ENCODE measurements at regions not wholly inside any gene's neighbourhood (a gene's known extent, or its start where the extent isn't known, plus 50 kb on each side); places are given as distances from the start of the nearest gene placed in this dataset.

GRCh38 chr10:85433248-85433647, 933.3 kb downstream of the GRID1 start:
- no peaks in the 10 kb centered on the region for H3K4me1 Mint-ChIP-seq (ENCODE audit: low read depth)
- no peak overlapping the region for H3K27ac Mint-ChIP-seq

GRCh38 chr10:85444868-85445267, 921.7 kb downstream of the GRID1 start:
- Mint-ChIP-seq H3K9me3 (no peaks in the 10 kb centered on the region), H3K27ac (no peak overlapping the region), H3K27me3 (peaks cover 2% of the 10 kb centered on the region), H3K4me3 (no peak overlapping the region), H3K36me3 (ENCODE audit: low read depth) (no peaks in the 10 kb centered on the region), H3K4me1 (ENCODE audit: low read depth) (no peaks in the 10 kb centered on the region)
- intact Hi-C loops (cut with micrococcal nuclease): no loop called here

More at GRCh38 chr10:85433248-85433647, 933.3 kb downstream of the GRID1 start:
- Mint-ChIP-seq H3K9me3 (no peaks in the 10 kb centered on the region), H3K27me3 (no peaks in the 10 kb centered on the region), H3K36me3 (ENCODE audit: low read depth) (no peaks in the 10 kb centered on the region), H3K4me3 (no peak overlapping the region)
- intact Hi-C loops (cut with micrococcal nuclease): no loop called here

GRCh38 chr10:85445702-85446101, 920.9 kb downstream of the GRID1 start:
- no peaks in the 10 kb centered on the region for H3K36me3 Mint-ChIP-seq (ENCODE audit: low read depth)
- no peak overlapping the region for H3K27ac Mint-ChIP-seq
- no peaks in the 10 kb centered on the region for H3K9me3 Mint-ChIP-seq
- H3K4me1 Mint-ChIP-seq (ENCODE audit: low read depth): no peaks in the 10 kb centered on the region
- no peak overlapping the region for H3K4me3 Mint-ChIP-seq
- H3K27me3 Mint-ChIP-seq: peaks cover 2% of the 10 kb centered on the region
- intact Hi-C loops (cut with micrococcal nuclease): no loop called here

- H3K36me3 Mint-ChIP-seq (ENCODE audit: low read depth): no peaks in the 10 kb centered on the region
- H3K27me3 Mint-ChIP-seq: peaks cover 2% of the 10 kb centered on the region
- H3K4me3 Mint-ChIP-seq: no peak overlapping the region
- H3K9me3 Mint-ChIP-seq: no peaks in the 10 kb centered on the region
- intact Hi-C loops (cut with micrococcal nuclease): no loop called here
- no peak overlapping the region for H3K27ac Mint-ChIP-seq
- no peaks in the 10 kb centered on the region for H3K4me1 Mint-ChIP-seq (ENCODE audit: low read depth)
Measured at GRCh38 chr10:85446827-85447226, 919.8 kb downstream of the GRID1 start.

- intact Hi-C loops (cut with micrococcal nuclease): no loop called here
- no peaks in the 10 kb centered on the region for H3K36me3 Mint-ChIP-seq (ENCODE audit: low read depth)
- H3K4me1 Mint-ChIP-seq (ENCODE audit: low read depth): no peaks in the 10 kb centered on the region
- H3K9me3 Mint-ChIP-seq: no peaks in the 10 kb centered on the region
- no peak overlapping the region for H3K27ac Mint-ChIP-seq
- no peak overlapping the region for H3K4me3 Mint-ChIP-seq
- H3K27me3 Mint-ChIP-seq: peaks cover 2% of the 10 kb centered on the region
Measured at GRCh38 chr10:85447690-85448089, 918.9 kb downstream of the GRID1 start.

- H3K4me1 Mint-ChIP-seq (ENCODE audit: low read depth): no peaks in the 10 kb centered on the region
- H3K4me3 Mint-ChIP-seq: no peak overlapping the region
- intact Hi-C loops (cut with micrococcal nuclease): no loop called here
- H3K9me3 Mint-ChIP-seq: no peaks in the 10 kb centered on the region
- H3K27ac Mint-ChIP-seq: no peak overlapping the region
- H3K36me3 Mint-ChIP-seq (ENCODE audit: low read depth): no peaks in the 10 kb centered on the region
- peaks cover 2% of the 10 kb centered on the region for H3K27me3 Mint-ChIP-seq
Measured at GRCh38 chr10:85448716-85449115, 917.9 kb downstream of the GRID1 start.

- no peak overlapping the region for H3K4me3 Mint-ChIP-seq
- intact Hi-C loops (cut with micrococcal nuclease): no loop called here
- no peaks in the 10 kb centered on the region for H3K36me3 Mint-ChIP-seq (ENCODE audit: low read depth)
- H3K27ac Mint-ChIP-seq: no peak overlapping the region
- no peaks in the 10 kb centered on the region for H3K9me3 Mint-ChIP-seq
- H3K27me3 Mint-ChIP-seq: no peaks in the 10 kb centered on the region
- no peaks in the 10 kb centered on the region for H3K4me1 Mint-ChIP-seq (ENCODE audit: low read depth)
Measured at GRCh38 chr10:85454386-85454785, 912.2 kb downstream of the GRID1 start.

GRCh38 chr10:85457191-85457590, 909.4 kb downstream of the GRID1 start:
- Mint-ChIP-seq H3K4me1 (ENCODE audit: low read depth) (no peaks in the 10 kb centered on the region), H3K9me3 (no peaks in the 10 kb centered on the region), H3K36me3 (ENCODE audit: low read depth) (no peaks in the 10 kb centered on the region), H3K27me3 (no peaks in the 10 kb centered on the region), H3K27ac (no peak overlapping the region), H3K4me3 (no peak overlapping the region)
- intact Hi-C loops (cut with micrococcal nuclease): no loop called here

- Mint-ChIP-seq H3K4me3 (no peak overlapping the region), H3K36me3 (ENCODE audit: low read depth) (no peaks in the 10 kb centered on the region), H3K27ac (no peak overlapping the region), H3K27me3 (no peaks in the 10 kb centered on the region), H3K9me3 (no peaks in the 10 kb centered on the region), H3K4me1 (ENCODE audit: low read depth) (no peaks in the 10 kb centered on the region)
- intact Hi-C loops (cut with micrococcal nuclease): no loop called here
Measured at GRCh38 chr10:85458324-85458723, 908.3 kb downstream of the GRID1 start.

GRCh38 chr10:85459906-85460305, 906.7 kb downstream of the GRID1 start:
- intact Hi-C loops (cut with micrococcal nuclease): no loop called here
- no peaks in the 10 kb centered on the region for H3K36me3 Mint-ChIP-seq (ENCODE audit: low read depth)
- H3K4me3 Mint-ChIP-seq: no peak overlapping the region
- H3K9me3 Mint-ChIP-seq: peaks cover 1% of the 10 kb centered on the region
- no peaks in the 10 kb centered on the region for H3K4me1 Mint-ChIP-seq (ENCODE audit: low read depth)
- no peak overlapping the region for H3K27ac Mint-ChIP-seq
- no peaks in the 10 kb centered on the region for H3K27me3 Mint-ChIP-seq

- intact Hi-C loops (cut with micrococcal nuclease): no loop called here
- H3K36me3 Mint-ChIP-seq (ENCODE audit: low read depth): no peaks in the 10 kb centered on the region
Measured at GRCh38 chr10:85464336-85464735, 902.3 kb downstream of the GRID1 start.

GRCh38 chr10:85477979-85478378, 888.6 kb downstream of the GRID1 start:
- Mint-ChIP-seq H3K27me3 (no peaks in the 10 kb centered on the region), H3K9me3 (no peaks in the 10 kb centered on the region), H3K27ac (no peak overlapping the region), H3K4me3 (no peak overlapping the region), H3K36me3 (ENCODE audit: low read depth) (no peaks in the 10 kb centered on the region), H3K4me1 (ENCODE audit: low read depth) (no peaks in the 10 kb centered on the region)
- intact Hi-C loops (cut with micrococcal nuclease): no loop called here

More at GRCh38 chr10:85464336-85464735, 902.3 kb downstream of the GRID1 start:
- Mint-ChIP-seq H3K4me3 (no peak overlapping the region), H3K9me3 (peaks cover 9% of the 10 kb centered on the region), H3K4me1 (ENCODE audit: low read depth) (no peaks in the 10 kb centered on the region), H3K27ac (no peak overlapping the region), H3K27me3 (no peaks in the 10 kb centered on the region)

- H3K27ac Mint-ChIP-seq: no peak overlapping the region
- no peaks in the 10 kb centered on the region for H3K27me3 Mint-ChIP-seq
- no peaks in the 10 kb centered on the region for H3K9me3 Mint-ChIP-seq
- no peak overlapping the region for H3K4me3 Mint-ChIP-seq
- H3K4me1 Mint-ChIP-seq (ENCODE audit: low read depth): no peaks in the 10 kb centered on the region
- no peaks in the 10 kb centered on the region for H3K36me3 Mint-ChIP-seq (ENCODE audit: low read depth)
- intact Hi-C loops (cut with micrococcal nuclease): no loop called here
Measured at GRCh38 chr10:85490431-85490830, 876.2 kb downstream of the GRID1 start.

- H3K9me3 Mint-ChIP-seq: no peaks in the 10 kb centered on the region
- H3K4me3 Mint-ChIP-seq: no peak overlapping the region
- no peaks in the 10 kb centered on the region for H3K4me1 Mint-ChIP-seq (ENCODE audit: low read depth)
- H3K27me3 Mint-ChIP-seq: no peaks in the 10 kb centered on the region
- intact Hi-C loops (cut with micrococcal nuclease): no loop called here
- no peaks in the 10 kb centered on the region for H3K36me3 Mint-ChIP-seq (ENCODE audit: low read depth)
- no peak overlapping the region for H3K27ac Mint-ChIP-seq
Measured at GRCh38 chr10:85491652-85492051, 874.9 kb downstream of the GRID1 start.

GRCh38 chr10:85492684-85493083, 873.9 kb downstream of the GRID1 start:
- Mint-ChIP-seq H3K27ac (no peak overlapping the region), H3K36me3 (ENCODE audit: low read depth) (no peaks in the 10 kb centered on the region), H3K4me3 (no peak overlapping the region), H3K27me3 (no peaks in the 10 kb centered on the region), H3K9me3 (no peaks in the 10 kb centered on the region), H3K4me1 (ENCODE audit: low read depth) (no peaks in the 10 kb centered on the region)
- intact Hi-C loops (cut with micrococcal nuclease): no loop called here

Measured in dendritic cell treated with granulocyte-macrophage colony-stimulating factor and Interleukin-4, amounts not matched to agents 40 ng/mL and 50 ng/mL, for 4 days (primary cell).